ENCODE measurements at regions not wholly inside any gene's neighbourhood (a gene's known extent, or its start where the extent isn't known, plus 50 kb on each side); places are given as distances from the start of the nearest gene placed in this dataset.
A peak's percentile ranks its signal among the peaks of the same experiment; 100 is the strongest.

DNA sequence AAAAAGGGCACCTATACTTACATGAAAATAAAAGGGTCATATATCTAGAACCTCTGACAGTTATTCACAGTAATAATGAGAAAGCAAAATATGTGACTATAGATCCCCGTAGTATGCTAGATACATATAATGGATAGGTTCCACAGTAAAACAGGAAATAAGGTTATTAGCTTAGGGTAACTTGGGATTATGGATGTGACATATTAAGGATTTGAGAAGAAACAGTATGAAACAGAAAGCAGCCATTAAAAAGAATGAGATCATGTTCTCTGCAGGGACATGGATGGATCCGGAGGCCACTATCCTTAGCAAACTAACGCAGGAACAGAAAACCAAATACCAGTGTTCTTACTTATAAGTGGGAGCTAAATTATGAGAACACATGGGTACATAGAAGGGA is 1547.3 kb downstream of the BRINP3 start:
- H3K4me2 ChIP-seq (ENCODE audit: insufficient read depth, low read length), result no peak overlapping the region
- no peak overlapping the region for H3K27ac ChIP-seq (ENCODE audit: low read length)
- no peaks in the 10 kb centered on the region for H4K20me1 ChIP-seq (ENCODE audit: insufficient read depth, low read length)
- no peaks in the 10 kb centered on the region for H3K27me3 ChIP-seq (ENCODE audit: insufficient read depth, low read length, poor library complexity)
- no peak overlapping the region for H2AFZ ChIP-seq (ENCODE audit: low read depth, low read length)
- TF ChIP-seq CTCF (IDR thresholded peaks at IDR 0.05; ENCODE audit: borderline replicate concordance, extremely low read depth, low read length, poor library complexity, severe bottlenecking) (no peak), EZH2 (IDR thresholded peaks at IDR 0.05; ENCODE audit: borderline replicate concordance, low read depth, low read length, severe bottlenecking) (no peak)
- H3K9me3 ChIP-seq (ENCODE audit: insufficient read depth, low read length, severe bottlenecking), result no peaks in the 10 kb centered on the region
- no peaks in the 10 kb centered on the region for H3K36me3 ChIP-seq (ENCODE audit: insufficient read depth, low read length)
- ATAC-seq (ENCODE audit: insufficient read depth, low read depth), result no peak
- no peak overlapping the region for H3K4me3 ChIP-seq (ENCODE audit: low read depth in 1 of 2, low read length in 2 of 2)
- H3K79me2 ChIP-seq (ENCODE audit: insufficient read depth, low read length), result no peaks in the 10 kb centered on the region
- no peak overlapping the region for H3K9ac ChIP-seq (ENCODE audit: low read depth, low read length)
- DNase-seq, result no peak
- H3K4me1 ChIP-seq (ENCODE audit: insufficient read depth, low read length), result no peaks in the 10 kb centered on the region

DNA sequence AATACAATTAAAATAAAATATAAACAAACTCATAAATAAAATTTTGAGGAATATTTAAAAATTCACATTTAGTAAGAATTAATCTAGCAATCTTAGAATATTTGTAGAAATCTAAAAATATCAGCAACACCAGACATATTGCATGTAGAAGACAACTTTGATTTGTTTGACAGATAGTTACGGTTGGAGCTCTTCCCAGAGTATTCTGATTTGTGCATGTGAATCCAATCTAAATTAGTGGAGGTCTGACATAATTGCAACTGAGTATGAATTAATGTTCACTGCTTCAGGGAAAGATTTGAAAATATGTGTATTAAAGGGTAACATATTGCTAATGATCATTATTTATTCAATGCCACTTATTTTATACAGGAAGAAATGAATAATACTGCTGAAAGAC is 1546.2 kb downstream of the BRINP3 start:
- ATAC-seq (ENCODE audit: insufficient read depth, low read depth), result no peak
- no peak overlapping the region for H3K9ac ChIP-seq (ENCODE audit: low read depth, low read length)
- no peaks in the 10 kb centered on the region for H3K36me3 ChIP-seq (ENCODE audit: insufficient read depth, low read length)
- no peak overlapping the region for H3K27ac ChIP-seq (ENCODE audit: low read length)
- no peak overlapping the region for H2AFZ ChIP-seq (ENCODE audit: low read depth, low read length)
- H4K20me1 ChIP-seq (ENCODE audit: insufficient read depth, low read length), result no peaks in the 10 kb centered on the region
- no peak overlapping the region for H3K4me2 ChIP-seq (ENCODE audit: insufficient read depth, low read length)
- no peaks in the 10 kb centered on the region for H3K79me2 ChIP-seq (ENCODE audit: insufficient read depth, low read length)
- H3K4me1 ChIP-seq (ENCODE audit: insufficient read depth, low read length), result no peaks in the 10 kb centered on the region
- no peaks in the 10 kb centered on the region for H3K27me3 ChIP-seq (ENCODE audit: insufficient read depth, low read length, poor library complexity)
- no peaks in the 10 kb centered on the region for H3K9me3 ChIP-seq (ENCODE audit: insufficient read depth, low read length, severe bottlenecking)
- DNase-seq, result no peak
- H3K4me3 ChIP-seq (ENCODE audit: low read depth in 1 of 2, low read length in 2 of 2), result no peak overlapping the region
- no peak for TF ChIP-seq EZH2 (IDR thresholded peaks at IDR 0.05; ENCODE audit: borderline replicate concordance, low read depth, low read length, severe bottlenecking)
- TF ChIP-seq CTCF (IDR thresholded peaks at IDR 0.05; ENCODE audit: borderline replicate concordance, extremely low read depth, low read length, poor library complexity, severe bottlenecking), result no peak

- ATAC-seq (ENCODE audit: insufficient read depth, low read depth) (no peak), DNase-seq (no peak)
- Histone ChIP-seq H3K27ac (ENCODE audit: low read length) (no peak overlapping the region), H3K9me3 (ENCODE audit: insufficient read depth, low read length, severe bottlenecking) (no peaks in the 10 kb centered on the region), H2AFZ (ENCODE audit: low read depth, low read length) (no peak overlapping the region), H4K20me1 (ENCODE audit: insufficient read depth, low read length) (no peaks in the 10 kb centered on the region), H3K27me3 (ENCODE audit: insufficient read depth, low read length, poor library complexity) (no peaks in the 10 kb centered on the region), H3K9ac (ENCODE audit: low read depth, low read length) (no peak overlapping the region), H3K4me2 (ENCODE audit: insufficient read depth, low read length) (no peak overlapping the region), H3K79me2 (ENCODE audit: insufficient read depth, low read length) (no peaks in the 10 kb centered on the region), H3K4me3 (ENCODE audit: low read depth in 1 of 2, low read length in 2 of 2) (no peak overlapping the region), H3K36me3 (ENCODE audit: insufficient read depth, low read length) (no peaks in the 10 kb centered on the region), H3K4me1 (ENCODE audit: insufficient read depth, low read length) (no peaks in the 10 kb centered on the region)
- TF ChIP-seq CTCF (IDR thresholded peaks at IDR 0.05; ENCODE audit: borderline replicate concordance, extremely low read depth, low read length, poor library complexity, severe bottlenecking) (peak; percentile 23), EZH2 (IDR thresholded peaks at IDR 0.05; ENCODE audit: borderline replicate concordance, low read depth, low read length, severe bottlenecking) (no peak)
These were observed 1539.6 kb downstream of the BRINP3 start for GRCh38 chr1:188937965-188938551.

- TF ChIP-seq EZH2 (IDR thresholded peaks at IDR 0.05; ENCODE audit: borderline replicate concordance, low read depth, low read length, severe bottlenecking), result no peak
- no peak for TF ChIP-seq CTCF (IDR thresholded peaks at IDR 0.05; ENCODE audit: borderline replicate concordance, extremely low read depth, low read length, poor library complexity, severe bottlenecking)
- no peaks in the 10 kb centered on the region for H3K4me1 ChIP-seq (ENCODE audit: insufficient read depth, low read length)
- H3K4me3 ChIP-seq (ENCODE audit: low read depth in 1 of 2, low read length in 2 of 2), result no peak overlapping the region
- H2AFZ ChIP-seq (ENCODE audit: low read depth, low read length), result no peak overlapping the region
- H3K36me3 ChIP-seq (ENCODE audit: insufficient read depth, low read length), result no peaks in the 10 kb centered on the region
- no peak overlapping the region for H3K4me2 ChIP-seq (ENCODE audit: insufficient read depth, low read length)
- DNase-seq (no peak), ATAC-seq (ENCODE audit: insufficient read depth, low read depth) (no peak)
- no peaks in the 10 kb centered on the region for H3K9me3 ChIP-seq (ENCODE audit: insufficient read depth, low read length, severe bottlenecking)
- no peak overlapping the region for H3K9ac ChIP-seq (ENCODE audit: low read depth, low read length)
- H3K27ac ChIP-seq (ENCODE audit: low read length), result no peak overlapping the region
- H3K27me3 ChIP-seq (ENCODE audit: insufficient read depth, low read length, poor library complexity), result no peaks in the 10 kb centered on the region
- H3K79me2 ChIP-seq (ENCODE audit: insufficient read depth, low read length), result no peaks in the 10 kb centered on the region
- H4K20me1 ChIP-seq (ENCODE audit: insufficient read depth, low read length), result no peaks in the 10 kb centered on the region
These were observed 1535.7 kb downstream of the BRINP3 start for GRCh38 chr1:188941986-188942385.
